ELF-1 (cell line): ENCODE measurements at regions not wholly inside any gene's neighbourhood (a gene's known extent, or its start where the extent isn't known, plus 50 kb on each side); places are given as distances from the start of the nearest gene placed in this dataset.
"Not testable (repeated sequence)": the region's sequence is repeated elsewhere in the genome, so short reads cannot be mapped to it uniquely, and the experiment has no call there.

ENCODE experiments used
- DNase-seq: peaks from one replicate; pipeline ENCODE4 v3.0.0-alpha.2; 2016; ENCODE audit warnings: low read depth, low spot score

DNA sequence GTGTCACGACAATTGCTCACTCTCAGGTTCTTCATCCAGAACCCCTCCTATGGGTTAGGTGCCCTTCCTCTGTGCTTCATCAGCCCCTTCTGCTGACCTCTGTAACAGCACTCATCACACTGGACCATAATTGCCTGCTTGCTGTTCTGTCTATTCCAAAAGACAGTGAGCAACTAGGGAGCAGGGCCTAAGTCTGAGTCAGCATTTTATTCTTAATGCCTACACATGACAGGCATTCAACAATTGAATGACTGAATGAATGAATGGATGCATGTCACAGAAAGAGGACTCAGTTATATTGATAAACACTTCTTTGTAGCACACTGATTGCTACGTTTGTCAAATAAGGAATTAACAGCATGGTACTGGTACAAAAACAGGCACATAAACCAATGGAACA lies 317.0 kb downstream of the ZIC3 start:
- no peak for DNase-seq

DNA sequence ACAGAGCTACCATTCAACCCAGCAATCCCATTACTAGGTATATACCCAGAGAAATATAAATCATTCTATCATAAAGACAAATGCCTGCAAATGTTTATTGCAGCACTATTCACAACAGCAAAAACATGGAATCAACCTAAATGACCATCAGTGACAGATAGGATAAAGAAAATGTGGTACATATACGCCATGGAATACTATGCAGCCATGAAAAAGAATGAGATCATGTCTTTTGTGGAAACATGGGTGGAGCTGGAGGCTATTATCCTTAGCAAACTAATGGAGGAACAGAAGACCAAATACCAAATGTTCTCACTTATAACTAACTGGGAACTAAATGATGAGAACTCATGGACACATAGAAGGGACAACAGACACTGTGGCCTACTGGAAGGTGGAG lies 318.9 kb downstream of the ZIC3 start:
- DNase-seq, result not testable (repeated sequence)

DNA sequence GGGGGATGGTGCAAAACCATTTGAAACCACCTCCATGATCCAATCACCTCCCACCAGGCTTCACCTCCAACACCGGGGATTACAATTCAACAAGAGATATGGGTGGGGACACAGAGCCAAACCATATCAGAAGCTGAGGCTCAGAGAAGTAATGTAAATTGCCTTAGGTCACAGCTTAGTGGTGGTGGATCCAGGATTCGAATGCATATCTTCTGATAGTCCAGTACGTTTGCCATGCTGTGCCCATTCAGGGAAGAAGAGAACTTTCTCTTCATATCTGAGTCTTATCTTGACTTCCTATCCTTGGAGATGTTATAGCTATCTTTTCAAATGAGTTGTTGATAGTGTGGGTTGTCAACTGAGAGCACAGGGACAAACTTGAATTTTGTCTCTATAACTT lies 325.5 kb downstream of the ZIC3 start:
- DNase-seq, result no peak

DNA sequence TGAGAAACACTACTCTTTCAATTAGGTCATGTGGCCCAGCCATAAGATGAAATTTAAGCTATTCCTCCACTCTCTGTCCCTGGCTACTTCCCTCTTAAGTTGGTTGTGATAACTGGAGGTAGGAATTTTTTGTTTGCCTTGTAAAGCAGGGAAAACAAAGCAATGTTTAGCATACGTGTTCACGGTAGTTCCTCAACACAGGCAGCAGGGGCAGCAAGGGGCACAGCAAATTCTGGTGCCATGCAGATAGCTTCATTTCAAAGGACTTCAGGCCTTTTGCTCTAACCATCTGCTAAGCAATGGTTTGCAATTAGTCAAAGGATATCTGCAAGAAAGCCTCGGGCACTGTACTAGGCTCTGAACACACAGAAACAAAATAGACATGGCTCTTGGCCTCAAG lies 330.2 kb downstream of the ZIC3 start:
- no peak for DNase-seq

DNA sequence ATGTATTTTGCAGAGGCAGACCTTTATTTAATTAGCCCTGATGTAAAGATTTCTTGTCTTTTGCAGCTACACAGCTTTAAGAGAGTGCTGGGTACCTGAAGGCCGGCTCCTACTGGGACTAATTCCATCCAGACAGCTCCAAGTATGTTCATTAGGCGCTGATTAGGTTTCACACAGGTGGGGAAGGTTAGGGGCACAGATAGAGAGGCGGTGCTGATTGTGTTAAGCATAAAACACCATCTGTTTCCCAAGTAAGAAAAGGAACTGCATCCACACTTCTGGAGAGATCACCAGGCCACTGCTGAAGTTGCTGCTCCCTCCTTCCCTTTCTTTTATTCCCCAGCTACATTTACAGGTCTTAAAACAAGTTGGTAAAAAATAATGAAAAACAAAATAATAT lies 349.5 kb downstream of the ZIC3 start:
- peak; percentile 24 for DNase-seq

DNA sequence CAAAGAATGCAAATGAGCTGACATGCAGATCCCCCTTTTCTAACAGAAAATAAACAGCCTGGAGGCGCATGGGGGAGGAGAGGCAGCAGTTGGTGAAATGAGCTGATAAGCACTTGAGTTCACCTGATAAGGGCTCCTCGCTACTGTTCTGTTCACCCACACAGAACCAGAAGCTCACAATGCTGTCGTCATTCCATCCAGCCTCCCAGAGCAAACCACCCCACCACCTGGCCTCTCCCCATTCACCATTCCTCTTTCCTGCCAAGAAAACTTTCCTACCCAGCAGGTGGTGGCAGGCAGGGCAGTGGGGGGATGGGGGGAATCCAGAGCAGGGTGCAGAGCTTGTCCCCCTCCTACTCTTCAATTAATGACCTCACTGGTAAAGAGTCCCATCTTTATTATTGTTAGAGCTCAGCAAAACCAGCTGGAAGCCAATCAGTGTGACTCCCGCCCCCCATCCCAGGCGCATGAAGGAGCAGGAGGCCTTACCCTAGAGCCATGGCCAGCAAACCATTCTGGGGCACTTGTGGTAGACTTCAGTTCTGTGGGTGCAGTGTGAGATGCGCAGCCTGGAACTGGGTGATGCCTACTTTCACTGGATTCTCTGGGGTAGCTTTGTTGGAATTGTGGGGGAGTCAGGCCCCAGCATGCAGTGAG lies 350.3 kb downstream of the ZIC3 start:
- peak; percentile 90 for DNase-seq

DNA sequence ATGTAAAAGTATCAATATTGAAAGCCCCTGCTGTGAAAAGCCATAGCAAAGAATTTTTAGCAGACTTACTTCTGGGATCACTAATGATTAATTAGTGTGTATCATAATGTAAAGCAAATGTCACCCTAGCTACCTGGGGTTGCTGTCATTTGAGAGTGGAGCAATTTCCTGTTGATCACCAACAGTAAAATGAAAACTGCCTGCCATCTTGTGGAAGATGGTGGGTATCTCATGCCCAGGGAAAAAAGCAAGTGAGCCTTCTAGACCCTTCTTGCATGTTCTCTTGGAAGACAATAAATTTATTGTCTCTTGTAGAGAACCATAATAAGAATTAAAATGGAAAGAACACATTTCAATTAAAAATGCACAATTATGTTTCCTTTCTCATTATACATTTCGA lies 360.2 kb downstream of the ZIC3 start:
- peak; percentile 53 for DNase-seq

DNA sequence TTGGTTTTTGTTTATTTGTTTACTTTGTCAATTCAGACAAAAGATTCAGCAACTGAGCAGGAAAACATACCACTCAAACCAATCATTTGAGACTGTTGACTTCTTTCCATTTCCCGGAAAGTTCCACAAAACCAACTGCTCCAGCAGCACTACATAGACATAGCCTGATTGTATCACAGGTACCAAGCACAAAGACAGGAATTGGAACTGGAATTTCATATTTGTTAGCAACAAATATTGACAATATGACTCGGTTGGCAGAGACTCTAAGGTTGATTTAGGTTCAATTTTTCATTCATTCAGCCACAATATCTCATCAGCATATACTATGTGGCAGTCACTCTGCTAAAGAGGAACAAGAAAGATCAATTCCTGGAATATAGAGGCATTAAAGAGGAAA lies 364.0 kb downstream of the ZIC3 start:
- DNase-seq, result no peak

DNA sequence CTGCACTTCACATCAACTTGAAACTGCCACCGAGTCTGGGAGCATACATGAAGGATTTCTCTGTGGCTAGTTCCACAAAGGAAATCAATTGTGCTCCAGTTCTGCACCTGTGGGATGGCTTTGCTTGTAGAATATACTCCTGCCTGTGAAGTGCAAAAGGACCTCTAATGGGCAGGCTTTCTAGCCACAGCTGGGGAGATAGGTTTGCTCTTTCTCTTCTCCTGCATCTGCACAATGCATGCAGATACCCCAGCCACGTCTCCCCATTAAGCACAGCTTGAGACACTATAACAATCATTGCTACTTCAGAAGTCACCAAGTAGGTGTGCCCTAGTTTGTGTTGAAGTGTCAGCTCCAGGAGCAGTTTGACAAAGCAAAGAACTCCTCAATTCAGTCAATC lies 364.6 kb downstream of the ZIC3 start:
- DNase-seq, result no peak

DNA sequence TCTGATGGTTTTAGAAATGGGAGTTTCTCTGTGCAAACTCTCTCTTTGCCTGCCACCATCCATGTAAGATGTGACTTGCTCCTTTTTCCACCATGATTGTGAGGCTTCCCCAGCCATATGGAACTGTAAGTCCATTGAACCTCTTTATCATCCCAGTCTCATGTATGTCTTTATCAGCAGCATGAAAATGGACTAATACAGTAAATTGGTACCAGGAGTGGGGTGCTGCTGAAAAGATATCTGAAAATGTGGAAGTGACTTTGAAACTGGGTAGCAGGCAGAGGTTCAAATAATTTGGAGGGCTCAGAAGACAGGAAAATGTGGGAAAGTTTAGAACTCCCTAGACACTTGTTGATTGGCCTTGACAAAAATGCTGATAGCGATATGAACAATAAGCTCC lies 368.3 kb downstream of the ZIC3 start:
- not testable (repeated sequence) for DNase-seq

DNA sequence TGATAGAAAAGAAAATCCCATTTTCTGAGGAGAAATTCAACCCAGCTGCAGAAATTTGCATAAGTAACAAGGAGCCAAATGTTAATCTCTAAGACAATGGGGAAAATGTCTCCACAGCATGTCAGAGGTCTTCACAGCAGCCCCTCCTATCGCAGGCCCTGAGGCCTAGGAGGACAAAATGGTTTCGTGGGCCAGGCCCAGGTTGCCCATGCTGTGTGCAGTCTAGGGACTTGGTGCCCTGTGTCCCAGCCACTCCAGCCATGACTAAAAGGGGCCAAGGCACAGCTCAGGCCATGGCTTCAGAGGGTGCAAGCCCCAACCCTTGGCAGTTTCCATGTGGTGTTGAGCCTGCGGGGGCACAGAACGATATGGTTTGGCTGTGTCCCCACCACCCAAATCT lies 369.0 kb downstream of the ZIC3 start:
- DNase-seq, result not testable (repeated sequence)

DNA sequence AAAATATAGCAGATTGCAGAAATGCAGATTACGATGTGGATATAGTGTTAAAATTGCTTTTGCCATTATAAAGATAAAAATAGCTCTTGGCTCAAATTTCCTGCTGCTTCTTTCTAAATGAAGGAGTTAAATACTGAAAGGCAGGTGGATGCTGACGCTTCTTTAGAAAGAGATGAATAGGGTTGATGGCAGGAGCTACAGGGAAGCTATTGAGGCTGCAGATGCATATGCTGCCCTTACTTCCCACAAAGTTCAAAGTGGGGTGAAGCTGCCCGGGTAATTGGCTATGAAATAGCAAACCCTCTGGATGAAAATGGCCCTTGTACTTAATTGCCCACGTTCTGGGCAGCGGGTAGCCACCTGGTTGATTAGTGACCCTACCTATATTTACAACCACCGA lies 379.5 kb downstream of the ZIC3 start:
- no peak for DNase-seq

DNA sequence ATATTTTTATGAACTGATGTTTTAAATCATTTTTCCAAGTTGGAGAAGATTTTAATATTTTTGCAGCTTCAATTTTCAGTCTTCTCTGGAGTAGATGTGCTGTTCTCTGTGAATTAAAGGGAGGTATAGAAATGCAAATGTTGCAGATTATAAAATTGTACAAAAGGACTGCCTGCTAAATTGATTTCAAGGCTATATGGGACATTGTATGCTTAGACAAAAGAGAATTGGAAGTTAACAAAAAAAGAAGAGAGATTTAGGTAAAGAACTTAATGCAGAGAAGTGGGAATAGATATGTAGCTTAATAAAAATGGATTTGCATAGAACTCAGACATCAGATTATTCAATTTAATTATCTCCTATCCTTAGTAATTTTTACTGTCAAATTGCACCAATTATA lies 403.3 kb downstream of the ZIC3 start:
- no peak for DNase-seq

DNA sequence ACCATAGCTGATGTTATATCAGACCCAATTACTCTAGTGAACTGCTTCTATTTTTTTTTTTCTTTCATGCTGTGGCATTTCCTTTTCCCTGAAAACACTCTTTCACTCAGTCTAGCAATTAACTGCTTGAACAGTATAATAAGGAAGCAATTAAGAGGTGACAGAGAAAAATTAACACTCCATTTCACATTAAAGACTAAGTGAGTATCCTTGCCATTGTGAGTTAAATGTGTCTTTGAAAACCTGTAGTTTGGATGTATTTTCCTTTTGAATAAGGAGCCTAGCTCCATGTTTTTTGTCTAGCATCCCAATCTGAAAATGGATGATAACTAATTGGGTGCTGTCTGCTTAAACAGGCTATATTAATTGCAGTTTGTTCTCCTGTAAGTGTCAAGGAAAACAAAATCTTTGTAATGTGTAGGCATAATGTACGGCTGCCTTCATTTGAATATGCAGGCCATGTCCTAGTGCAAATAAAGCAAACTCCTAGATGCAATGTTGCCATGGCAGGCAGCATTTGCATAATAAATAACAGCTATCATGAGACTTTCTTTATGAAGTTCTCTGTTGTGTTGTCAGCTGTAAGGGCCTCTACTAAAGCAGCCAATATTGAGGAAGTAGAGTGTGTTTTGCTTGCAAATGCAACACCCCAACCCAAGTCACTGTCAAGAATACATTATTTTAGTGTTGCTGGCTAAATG lies 416.7 kb downstream of the ZIC3 start:
- no peak for DNase-seq

DNA sequence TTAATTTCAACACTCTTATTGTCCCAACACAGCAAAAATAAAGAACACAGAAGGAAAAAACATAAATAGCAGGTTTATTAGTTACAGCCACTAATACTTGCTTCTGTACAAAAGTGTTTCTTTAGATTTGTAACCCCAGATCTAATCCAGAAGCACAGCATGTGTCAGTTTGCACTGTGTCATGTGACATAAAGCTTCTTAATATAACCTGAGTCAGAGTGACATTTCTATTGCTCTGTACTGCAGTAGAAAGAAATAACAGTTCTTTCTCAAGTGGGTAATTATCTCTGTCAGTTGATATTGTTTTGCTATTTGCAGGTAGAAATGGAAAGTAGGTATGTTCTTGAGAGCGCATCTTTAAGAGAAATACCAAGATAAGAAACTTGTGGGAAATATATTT lies 422.5 kb downstream of the ZIC3 start:
- no peak for DNase-seq

DNA sequence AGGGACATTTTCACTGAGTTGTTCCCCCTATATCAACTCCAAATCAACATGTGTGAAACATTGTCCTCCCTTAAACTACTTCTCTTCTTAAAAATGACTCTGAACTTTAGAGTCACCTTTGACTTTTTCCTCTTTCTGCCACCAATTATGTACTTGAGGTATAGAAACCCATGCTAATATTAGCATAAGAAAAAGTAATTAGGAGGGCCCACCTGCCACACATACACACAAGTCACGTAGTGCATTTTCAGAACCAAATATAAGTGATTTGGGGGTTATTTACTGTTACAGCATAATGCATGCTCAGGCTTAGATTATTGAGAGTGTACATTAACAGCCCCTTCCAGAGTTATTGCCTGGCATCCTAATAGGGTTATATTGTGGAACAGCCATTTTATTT lies 432.7 kb downstream of the ZIC3 start:
- no peak for DNase-seq

DNA sequence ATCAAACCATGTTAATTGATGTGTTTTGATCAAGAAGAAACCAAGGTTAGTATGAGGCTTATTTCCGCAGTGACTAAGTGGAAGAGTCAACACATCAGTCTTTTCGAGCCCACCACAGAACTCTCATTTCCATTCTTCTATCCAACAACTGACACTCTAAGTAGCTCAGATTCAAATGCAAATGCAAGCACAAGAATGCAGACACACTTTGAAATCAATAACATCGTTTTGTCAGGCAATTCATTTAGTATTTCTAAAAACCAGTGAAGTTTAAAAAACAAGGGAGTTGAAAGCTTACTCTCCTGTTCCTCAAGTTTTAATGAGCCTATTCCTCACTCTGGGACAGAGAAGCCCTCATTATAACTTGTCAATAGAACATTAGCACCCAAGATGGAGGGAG lies 433.1 kb downstream of the ZIC3 start:
- no peak for DNase-seq

DNA sequence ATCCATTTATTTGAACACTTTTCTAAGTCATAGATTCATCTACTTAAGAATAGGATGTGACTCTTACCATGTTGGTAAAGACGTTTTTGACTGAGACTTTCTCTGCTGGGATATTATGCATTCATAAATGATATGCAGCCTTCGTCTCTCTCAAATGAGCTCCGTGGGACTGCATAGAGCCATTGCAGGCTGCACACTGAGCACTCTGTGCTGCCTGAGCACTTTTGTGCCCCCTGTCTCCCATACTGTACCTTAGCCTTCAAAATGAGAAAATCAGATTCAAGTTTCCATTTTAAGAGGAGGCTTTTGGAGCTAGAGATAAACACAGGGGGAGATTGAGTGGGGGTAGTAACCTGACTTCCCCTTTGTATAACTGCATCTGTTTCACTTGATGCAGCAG lies 433.6 kb downstream of the ZIC3 start:
- DNase-seq, result no peak

DNA sequence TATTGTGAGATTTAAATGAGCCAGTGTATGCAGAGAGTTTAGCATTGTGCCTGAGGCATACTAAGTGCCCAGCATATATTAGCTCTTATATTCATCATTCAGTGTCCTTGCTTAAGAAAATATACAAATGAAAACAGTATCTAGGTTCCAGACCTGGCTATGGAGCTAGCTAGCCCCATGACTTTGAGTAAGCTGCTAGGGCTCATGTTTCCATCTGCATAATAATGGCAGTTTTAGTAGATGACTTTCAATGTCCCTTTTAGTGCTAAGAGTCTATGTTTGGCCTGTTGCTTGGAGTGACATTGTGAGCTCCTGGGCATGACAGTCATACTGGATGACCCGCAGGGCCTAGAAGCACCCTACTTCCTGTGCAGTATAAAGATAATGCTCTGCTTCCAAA lies 435.3 kb downstream of the ZIC3 start:
- DNase-seq, result peak; percentile 22

DNA sequence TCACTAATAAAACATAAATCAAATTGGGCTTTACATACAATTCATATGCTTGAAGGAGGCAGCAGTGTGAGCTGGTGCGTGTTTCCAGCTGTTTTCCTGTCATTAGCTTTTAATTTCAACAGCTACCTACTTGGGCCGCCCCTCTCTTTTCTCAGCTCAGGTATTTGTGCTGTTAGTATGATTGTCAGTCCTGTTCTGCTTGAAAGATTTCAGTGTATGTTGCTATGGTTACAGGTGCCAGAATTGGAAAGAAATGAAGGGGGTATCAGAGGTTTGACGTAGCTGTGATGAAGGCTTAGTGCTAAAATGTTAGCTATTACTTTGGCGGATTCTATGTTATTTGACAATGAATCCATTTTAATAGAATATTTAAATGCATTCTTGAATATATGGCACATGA lies 440.3 kb downstream of the ZIC3 start:
- DNase-seq, result no peak

DNA sequence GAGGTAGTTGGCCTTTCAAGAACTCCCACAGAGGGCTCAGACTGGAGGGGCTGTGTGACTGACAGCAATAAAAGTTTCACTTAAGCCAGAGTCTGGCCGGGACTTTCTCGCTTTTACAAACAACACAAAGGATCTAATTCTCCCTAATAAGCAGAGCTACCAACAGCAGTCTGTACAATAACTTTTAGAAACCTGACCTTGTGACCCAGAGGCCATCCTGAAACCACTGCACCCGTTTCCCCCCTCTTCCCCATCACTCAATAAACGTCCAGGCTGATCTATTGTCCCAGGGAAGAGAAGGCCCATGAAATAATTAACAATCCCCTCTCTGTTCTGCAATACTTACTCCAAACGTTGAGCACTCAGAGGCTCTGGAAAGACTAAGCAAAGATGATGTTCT lies 442.4 kb downstream of the ZIC3 start:
- DNase-seq, result no peak

DNA sequence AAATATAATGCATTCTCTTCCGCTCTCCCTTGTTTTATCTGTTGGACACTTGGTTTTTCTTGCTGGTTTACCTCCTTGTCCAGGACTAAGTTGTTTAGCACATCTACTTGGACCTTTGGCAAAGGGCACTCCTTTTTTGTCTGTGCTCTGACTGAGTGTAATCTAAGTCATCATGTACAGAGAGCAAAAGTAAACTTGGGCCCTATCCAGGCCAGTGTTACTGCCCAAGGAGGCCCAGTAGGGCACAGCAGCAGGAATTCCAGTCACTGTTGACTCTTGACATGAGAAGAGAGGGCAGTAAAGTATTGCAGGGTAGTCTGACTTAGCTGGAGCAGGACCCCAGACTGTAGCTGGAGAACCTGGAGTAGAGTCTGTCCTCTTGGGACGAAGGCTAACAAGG lies 445.5 kb downstream of the ZIC3 start:
- no peak for DNase-seq

DNA sequence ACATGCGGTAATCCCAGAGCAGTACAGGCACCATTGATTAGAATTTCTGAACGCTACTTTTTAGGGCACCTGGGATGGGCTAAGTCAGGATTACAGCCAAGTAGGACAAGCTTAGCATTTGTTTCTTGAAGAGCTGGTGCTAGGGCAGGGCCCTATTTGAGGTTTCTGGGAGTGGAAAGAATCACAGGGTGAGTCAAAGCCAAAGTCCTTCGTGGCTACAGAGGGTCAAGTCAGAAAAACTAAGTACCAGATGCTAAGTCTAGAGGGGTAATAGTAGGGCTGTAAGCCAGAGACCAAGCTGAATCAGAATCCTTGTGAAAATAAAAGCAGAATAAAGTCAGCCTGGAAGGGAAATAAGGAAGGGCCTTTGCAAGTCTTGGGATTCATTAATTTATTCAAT lies 448.6 kb downstream of the ZIC3 start:
- DNase-seq, result no peak
